ENCODE measurements at regions not wholly inside any gene's neighbourhood (a gene's known extent, or its start where the extent isn't known, plus 50 kb on each side); places are given as distances from the start of the nearest gene placed in this dataset.

- Histone ChIP-seq H3K36me3 (replicated peaks) (no peaks in the 10 kb centered on the region), H3K27me3 (replicated peaks) (no peaks in the 10 kb centered on the region), H3K4me3 (ENCODE audit: low read depth, low read length) (no peak overlapping the region), H3K27ac (no peak overlapping the region)
- no peak for TF ChIP-seq CTCF (IDR thresholded peaks at IDR 0.05; ENCODE audit: low read depth, low read length, missing control alignments)
- no peak for DNase-seq
- in situ Hi-C loops (cut with HindIII; ENCODE audit: low pct_ligation_motif_present, low sequenced_read_pairs): no loop called here
These were observed 164.3 kb upstream of the MAMLD1 start for GRCh38 chrX:150198776-150199175.

- in situ Hi-C loops (cut with HindIII; ENCODE audit: low pct_ligation_motif_present, low sequenced_read_pairs): no loop called here
- H3K27me3 ChIP-seq (replicated peaks): no peaks in the 10 kb centered on the region
- no peak overlapping the region for H3K4me3 ChIP-seq (ENCODE audit: low read depth, low read length)
- no peak for DNase-seq
- no peak overlapping the region for H3K27ac ChIP-seq
- H3K36me3 ChIP-seq (replicated peaks): no peaks in the 10 kb centered on the region
- TF ChIP-seq CTCF (IDR thresholded peaks at IDR 0.05; ENCODE audit: low read depth, low read length, missing control alignments): no peak
These were observed 163.9 kb upstream of the MAMLD1 start for GRCh38 chrX:150199181-150199580.

GRCh38 chrX:150199803-150200202, 163.3 kb upstream of the MAMLD1 start:
- in situ Hi-C loops (cut with HindIII; ENCODE audit: low pct_ligation_motif_present, low sequenced_read_pairs): no loop called here

GRCh38 chrX:150200361-150200760, 162.8 kb upstream of the MAMLD1 start:
- in situ Hi-C loops (cut with HindIII; ENCODE audit: low pct_ligation_motif_present, low sequenced_read_pairs): no loop called here
- TF ChIP-seq CTCF (IDR thresholded peaks at IDR 0.05; ENCODE audit: low read depth, low read length, missing control alignments): no peak
- H3K4me3 ChIP-seq (ENCODE audit: low read depth, low read length): no peak overlapping the region
- H3K27ac ChIP-seq: no peak overlapping the region
- H3K36me3 ChIP-seq (replicated peaks): no peaks in the 10 kb centered on the region
- no peak for DNase-seq
- no peaks in the 10 kb centered on the region for H3K27me3 ChIP-seq (replicated peaks)

More at GRCh38 chrX:150199803-150200202, 163.3 kb upstream of the MAMLD1 start:
- H3K36me3 ChIP-seq (replicated peaks): no peaks in the 10 kb centered on the region
- no peaks in the 10 kb centered on the region for H3K27me3 ChIP-seq (replicated peaks)
- no peak for TF ChIP-seq CTCF (IDR thresholded peaks at IDR 0.05; ENCODE audit: low read depth, low read length, missing control alignments)
- no peak for DNase-seq
- H3K4me3 ChIP-seq (ENCODE audit: low read depth, low read length): no peak overlapping the region
- no peak overlapping the region for H3K27ac ChIP-seq

GRCh38 chrX:150200820-150201287, 162.3 kb upstream of the MAMLD1 start:
- no peaks in the 10 kb centered on the region for H3K27me3 ChIP-seq (replicated peaks)
- TF ChIP-seq CTCF (IDR thresholded peaks at IDR 0.05; ENCODE audit: low read depth, low read length, missing control alignments): no peak
- no peak overlapping the region for H3K27ac ChIP-seq
- peak; percentile 95 for DNase-seq
- no peak overlapping the region for H3K4me3 ChIP-seq (ENCODE audit: low read depth, low read length)
- H3K36me3 ChIP-seq (replicated peaks): no peaks in the 10 kb centered on the region
- in situ Hi-C loops (cut with HindIII; ENCODE audit: low pct_ligation_motif_present, low sequenced_read_pairs): no loop called here

GRCh38 chrX:150201391-150201790, 161.7 kb upstream of the MAMLD1 start:
- Histone ChIP-seq H3K27me3 (replicated peaks) (no peaks in the 10 kb centered on the region), H3K27ac (no peak overlapping the region)

More at GRCh38 chrX:150201391-150201790, 161.7 kb upstream of the MAMLD1 start:
- DNase-seq: no peak
- Histone ChIP-seq H3K36me3 (replicated peaks) (no peaks in the 10 kb centered on the region), H3K4me3 (ENCODE audit: low read depth, low read length) (no peak overlapping the region)
- in situ Hi-C loops (cut with HindIII; ENCODE audit: low pct_ligation_motif_present, low sequenced_read_pairs): no loop called here
- no peak for TF ChIP-seq CTCF (IDR thresholded peaks at IDR 0.05; ENCODE audit: low read depth, low read length, missing control alignments)

All from brain microvascular endothelial cell (primary cell).